Spleen (tissue), 7 donors: ENCODE measurements at regions not wholly inside any gene's neighbourhood (a gene's known extent, or its start where the extent isn't known, plus 50 kb on each side); places are given as distances from the start of the nearest gene placed in this dataset.

ENCODE experiments used
- CTCF ChIP-seq, 11 experiments: fragments of 200-600 bp in 7 of 11; fragments of 450-650 bp in 4 of 11; sonication (generic) in 4 of 11; IDR thresholded peaks in 8 of 11; conservative IDR thresholded peaks in 3 of 11; 1 replicate in 7 of 11; 2 replicates in 4 of 11; pipeline versions ENCODE4 v1.4.0 to v1.8.0; 2016 to 2021; ENCODE audit warnings: antibody characterized with exemption in 11 of 11, inconsistent platforms in 4 of 11, mild to moderate bottlenecking in 1 of 11
- POLR2A ChIP-seq, 3 donors: fragments of 450-650 bp; IDR thresholded peaks; one replicate each; pipeline ENCODE4 v1.5.1; 2017; ENCODE audit warnings: antibody characterized with exemption in 3 of 3, mild to moderate bottlenecking in 1 of 3
- POLR2AphosphoS5 ChIP-seq, 3 donors: sonication (generic); formaldehyde crosslinking; IDR thresholded peaks; one replicate each; pipeline ENCODE4 v1.5.1; 2017; ENCODE audit warnings: antibody characterized with exemption in 3 of 3
- donor health status: DM: no; HTN: no; CAD: no; lungs with moderate emphysema.
- donor health status: DM: no; HTN: no; CAD: no.
- donor health status: DM: no; HTN: no; CAD: no.

- TF ChIP-seq POLR2A (IDR thresholded peaks at IDR 0.05) (no peak), CTCF (IDR thresholded peaks at IDR 0.05 in 8 of 11, conservative IDR thresholded peaks at IDR 0.05 in 3 of 11) (no peak), POLR2AphosphoS5 (IDR thresholded peaks at IDR 0.05) (no peak)
Observed at GRCh38 chr13:30148786-30149185, 158.6 kb downstream of the KATNAL1 start.
